ENCODE measurements at regions not wholly inside any gene's neighbourhood (a gene's known extent, or its start where the extent isn't known, plus 50 kb on each side); places are given as distances from the start of the nearest gene placed in this dataset.

DNA sequence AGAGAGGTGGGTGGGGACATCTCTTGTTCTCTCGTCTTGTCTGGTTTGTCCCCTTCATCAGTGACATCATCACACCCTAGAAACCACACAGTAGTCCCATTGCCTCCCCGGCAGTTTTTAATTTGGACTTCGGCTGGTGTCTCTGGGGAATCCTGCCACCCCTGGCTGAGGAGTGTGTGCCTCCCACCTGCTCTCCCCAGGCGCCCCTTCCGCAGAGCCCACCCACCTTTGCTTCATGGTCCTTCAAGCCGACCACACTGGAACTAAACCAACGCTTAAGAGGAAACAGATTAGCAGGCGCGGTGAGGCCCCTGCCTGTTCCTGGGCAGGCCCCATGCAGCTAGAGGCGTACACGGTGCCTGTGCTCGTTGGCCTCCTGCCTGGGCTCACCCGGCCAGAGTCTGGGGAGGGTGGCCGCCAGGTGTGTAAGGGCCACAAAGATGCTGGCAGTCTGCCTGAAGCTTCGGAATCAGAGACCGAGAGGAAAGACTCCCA is 107.6 kb upstream of the SPRY4 start:
- no peak for DNase-seq (ENCODE audit: low spot score)
- H3K4me3 Mint-ChIP-seq (ENCODE audit: unreplicated experiment): no peak overlapping the region
- no peaks in the 10 kb centered on the region for H3K36me3 Mint-ChIP-seq (ENCODE audit: low read depth)
- TF ChIP-seq, protein P1, sequence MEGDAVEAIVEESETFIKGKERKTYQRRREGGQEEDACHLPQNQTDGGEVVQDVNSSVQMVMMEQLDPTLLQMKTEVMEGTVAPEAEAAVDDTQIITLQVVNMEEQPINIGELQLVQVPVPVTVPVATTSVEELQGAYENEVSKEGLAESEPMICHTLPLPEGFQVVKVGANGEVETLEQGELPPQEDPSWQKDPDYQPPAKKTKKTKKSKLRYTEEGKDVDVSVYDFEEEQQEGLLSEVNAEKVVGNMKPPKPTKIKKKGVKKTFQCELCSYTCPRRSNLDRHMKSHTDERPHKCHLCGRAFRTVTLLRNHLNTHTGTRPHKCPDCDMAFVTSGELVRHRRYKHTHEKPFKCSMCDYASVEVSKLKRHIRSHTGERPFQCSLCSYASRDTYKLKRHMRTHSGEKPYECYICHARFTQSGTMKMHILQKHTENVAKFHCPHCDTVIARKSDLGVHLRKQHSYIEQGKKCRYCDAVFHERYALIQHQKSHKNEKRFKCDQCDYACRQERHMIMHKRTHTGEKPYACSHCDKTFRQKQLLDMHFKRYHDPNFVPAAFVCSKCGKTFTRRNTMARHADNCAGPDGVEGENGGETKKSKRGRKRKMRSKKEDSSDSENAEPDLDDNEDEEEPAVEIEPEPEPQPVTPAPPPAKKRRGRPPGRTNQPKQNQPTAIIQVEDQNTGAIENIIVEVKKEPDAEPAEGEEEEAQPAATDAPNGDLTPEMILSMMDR (IDR thresholded peaks at IDR 0.05): no peak
- peaks cover 14% of the 10 kb centered on the region for H3K4me1 Mint-ChIP-seq (ENCODE audit: low read depth)
- peaks cover 4% of the 10 kb centered on the region for H3K27me3 Mint-ChIP-seq (ENCODE audit: low read depth)
- no peaks in the 10 kb centered on the region for H3K9me3 Mint-ChIP-seq (ENCODE audit: low read depth)
- no peak overlapping the region for H3K27ac Mint-ChIP-seq (ENCODE audit: unreplicated experiment)

DNA sequence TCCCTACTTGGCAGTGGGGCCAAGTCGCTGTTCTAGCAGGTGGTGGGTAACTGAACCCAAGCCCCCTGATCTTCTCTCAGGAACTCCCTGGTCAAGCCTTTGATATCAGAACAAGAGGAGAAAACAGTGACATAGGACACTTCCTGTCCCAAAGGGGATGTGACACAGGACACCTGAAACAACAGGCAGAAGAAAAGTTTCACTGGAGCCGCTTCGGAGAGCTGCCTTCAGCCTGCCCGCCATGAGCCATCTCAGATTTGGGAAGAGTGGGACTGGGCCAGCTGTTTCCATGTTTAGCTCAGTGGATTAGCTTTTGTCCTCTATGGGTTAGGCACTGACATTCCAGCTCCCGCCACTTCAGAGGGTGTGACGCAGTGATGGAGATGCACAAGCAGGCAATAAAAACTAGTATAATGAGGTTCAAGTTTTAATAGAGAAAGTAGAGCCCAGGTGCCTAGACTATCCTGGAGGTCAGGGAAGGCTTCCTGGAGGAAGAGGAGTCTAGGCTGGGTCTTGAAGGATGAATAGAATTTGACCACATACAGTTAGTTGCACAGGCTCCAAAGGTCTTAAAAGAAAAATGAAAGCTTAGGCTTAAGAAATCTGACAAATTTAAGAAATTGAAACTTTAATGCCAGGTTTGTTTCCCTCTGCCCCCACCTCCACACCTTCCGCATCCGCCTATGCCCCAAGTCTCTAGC is 104.1 kb upstream of the SPRY4 start:
- Mint-ChIP-seq H3K9me3 (ENCODE audit: low read depth) (no peaks in the 10 kb centered on the region), H3K4me1 (ENCODE audit: low read depth) (peaks cover 30% of the 10 kb centered on the region), H3K27ac (ENCODE audit: unreplicated experiment) (no peak overlapping the region), H3K27me3 (ENCODE audit: low read depth) (no peaks in the 10 kb centered on the region), H3K4me3 (ENCODE audit: unreplicated experiment) (no peak overlapping the region), H3K36me3 (ENCODE audit: low read depth) (no peaks in the 10 kb centered on the region)
- DNase-seq (ENCODE audit: low spot score): no peak
- TF ChIP-seq, protein P1 (IDR thresholded peaks at IDR 0.05): no peak

DNA sequence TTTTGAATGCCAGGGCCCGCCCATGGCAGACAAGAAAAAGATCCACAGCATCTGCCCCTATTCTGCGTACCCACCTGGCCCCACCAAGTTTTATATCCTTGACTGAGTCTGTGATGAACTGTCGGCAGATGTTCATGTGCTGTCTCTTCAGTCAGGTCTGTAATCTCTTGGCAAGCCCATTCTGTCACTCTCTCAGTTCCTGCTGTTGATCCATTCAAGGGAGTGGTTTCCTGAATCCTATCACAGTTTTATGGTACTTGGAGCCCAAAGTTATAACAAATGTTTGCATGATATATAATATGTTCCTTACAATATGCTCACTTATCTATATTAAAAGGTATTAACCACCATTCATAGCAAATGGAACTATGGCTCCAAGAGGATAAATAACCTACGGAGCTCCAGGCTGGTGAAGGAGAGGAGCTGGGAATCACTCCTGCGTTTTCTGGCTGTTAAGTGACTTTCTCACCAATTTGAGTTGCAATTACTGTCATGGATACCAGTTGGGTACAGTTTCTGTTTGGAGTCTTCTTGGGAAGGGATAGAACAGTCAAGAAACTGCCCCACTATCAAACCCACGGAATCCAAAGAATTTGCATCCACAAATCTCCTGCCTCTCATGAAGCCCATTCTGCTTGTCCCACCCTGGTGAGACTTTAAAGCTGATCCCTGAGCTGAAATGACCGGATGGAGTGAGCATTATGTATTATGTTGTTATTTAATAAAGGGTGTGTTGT is 103.4 kb upstream of the SPRY4 start:
- Mint-ChIP-seq H3K27me3 (ENCODE audit: low read depth) (no peaks in the 10 kb centered on the region), H3K36me3 (ENCODE audit: low read depth) (no peaks in the 10 kb centered on the region)
- TF ChIP-seq, protein P1 (IDR thresholded peaks at IDR 0.05): no peak

DNA sequence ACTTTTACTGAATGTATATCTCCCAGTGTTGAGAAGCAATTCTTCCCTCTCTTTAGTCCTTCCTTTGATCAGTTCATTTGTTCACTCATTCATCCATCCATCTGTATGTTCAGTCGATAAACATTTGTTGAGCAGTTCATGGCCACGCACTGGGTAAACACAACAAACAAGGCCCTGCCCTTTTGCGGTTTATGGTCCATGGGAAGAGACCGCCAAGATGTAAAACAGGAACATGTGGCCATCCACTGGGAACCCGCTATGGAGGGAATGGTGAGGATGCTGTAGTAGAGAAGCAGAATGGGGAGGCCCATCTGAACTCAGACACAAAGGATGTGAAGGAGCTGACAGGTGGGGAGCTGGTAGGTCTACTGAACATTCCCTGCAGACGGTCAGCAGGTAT is 102.7 kb upstream of the SPRY4 start:
- H3K27me3 Mint-ChIP-seq (ENCODE audit: low read depth): no peaks in the 10 kb centered on the region
- H3K9me3 Mint-ChIP-seq (ENCODE audit: low read depth): no peaks in the 10 kb centered on the region
- no peak overlapping the region for H3K27ac Mint-ChIP-seq (ENCODE audit: unreplicated experiment)

More for the DNA sequence above, 103.4 kb upstream of the SPRY4 start:
- Mint-ChIP-seq H3K4me1 (ENCODE audit: low read depth) (peaks cover 23% of the 10 kb centered on the region), H3K27ac (ENCODE audit: unreplicated experiment) (no peak overlapping the region), H3K4me3 (ENCODE audit: unreplicated experiment) (no peak overlapping the region), H3K9me3 (ENCODE audit: low read depth) (no peaks in the 10 kb centered on the region)
- no peak for DNase-seq (ENCODE audit: low spot score)

DNA sequence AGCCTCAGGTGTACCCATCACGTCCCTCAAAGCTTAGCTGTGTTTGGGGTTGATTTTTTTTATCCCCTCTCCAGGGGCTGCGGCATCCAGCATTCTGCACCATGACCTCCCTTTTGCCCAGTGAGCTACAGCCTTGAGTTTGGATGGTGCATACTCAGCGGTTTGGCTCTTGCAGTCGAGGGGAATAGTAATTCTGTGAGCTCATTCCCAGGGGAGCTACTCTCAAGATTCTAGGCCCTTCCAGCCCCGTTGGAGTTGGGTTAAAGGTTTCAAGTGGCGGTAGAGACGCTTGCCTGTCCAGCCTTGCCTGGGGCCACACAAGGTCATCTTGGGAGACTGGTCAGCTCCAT is 102.2 kb upstream of the SPRY4 start:
- Mint-ChIP-seq H3K4me3 (ENCODE audit: unreplicated experiment) (no peak overlapping the region), H3K9me3 (ENCODE audit: low read depth) (no peaks in the 10 kb centered on the region), H3K27ac (ENCODE audit: unreplicated experiment) (peak overlapping the region; percentile 60), H3K36me3 (ENCODE audit: low read depth) (no peaks in the 10 kb centered on the region), H3K27me3 (ENCODE audit: low read depth) (no peaks in the 10 kb centered on the region), H3K4me1 (ENCODE audit: low read depth) (peaks cover 26% of the 10 kb centered on the region)
- TF ChIP-seq, protein P1 (IDR thresholded peaks at IDR 0.05): no peak
- DNase-seq (ENCODE audit: low spot score): no peak

More for the DNA sequence above, 102.7 kb upstream of the SPRY4 start:
- peaks cover 26% of the 10 kb centered on the region for H3K4me1 Mint-ChIP-seq (ENCODE audit: low read depth)
- no peaks in the 10 kb centered on the region for H3K36me3 Mint-ChIP-seq (ENCODE audit: low read depth)
- TF ChIP-seq, protein P1 (IDR thresholded peaks at IDR 0.05): no peak
- no peak overlapping the region for H3K4me3 Mint-ChIP-seq (ENCODE audit: unreplicated experiment)
- DNase-seq (ENCODE audit: low spot score): no peak

Data from chondrocyte (in vitro differentiated cells).